PC-3 (cell line): ENCODE measurements at regions not wholly inside any gene's neighbourhood (a gene's known extent, or its start where the extent isn't known, plus 50 kb on each side); places are given as distances from the start of the nearest gene placed in this dataset.

Experiments used
- CTCF ChIP-seq: fragments of 300-600 bp; sonication (generic); conservative IDR thresholded peaks from 2 replicates; pipeline ENCODE4 v1.5.1; 2017; ENCODE audit warnings: antibody characterized with exemption, low read depth, mild to moderate bottlenecking, low read length
- EZH2 ChIP-seq: fragments of 300-600 bp; sonication (generic); IDR thresholded peaks from one replicate; pipeline ENCODE4 v1.6.1; 2017; ENCODE audit warnings: antibody characterized with exemption, mild to moderate bottlenecking, low read length; ENCODE audit not compliant: unreplicated experiment

- no peak for TF ChIP-seq EZH2
- TF ChIP-seq CTCF, result no peak
Measured at GRCh38 chr2:226366920-226367319, 432.7 kb downstream of the IRS1 start.
